Heart right ventricle (tissue), 16 donors: ENCODE measurements at regions not wholly inside any gene's neighbourhood (a gene's known extent, or its start where the extent isn't known, plus 50 kb on each side); places are given as distances from the start of the nearest gene placed in this dataset.

Source experiments
- ATAC-seq, 8 donors: fragments of 200-7000 bp; cut with Tn5 transposase; one replicate each; pipeline ENCODE4 v1.9.1; 2020; ENCODE audit warnings: mild to moderate bottlenecking in 8 of 8, moderate library complexity in 8 of 8, moderate number of reproducible peaks in 1 of 8
- DNase-seq, 2 donors: peaks; one replicate each; pipeline ENCODE4 v3.0.0-alpha.2; 2020
- H3K27ac ChIP-seq, 10 donors: fragments of 200-600 bp; sonication (generic) in 2 of 10; one replicate each; pipeline versions ENCODE4 v1.5.0 to v1.8.0; 2020 to 2022; ENCODE audit warnings: mild to moderate bottlenecking in 3 of 10
- H3K27me3 ChIP-seq, 7 donors: fragments of 200-600 bp; one replicate each; pipeline ENCODE4 v1.8.0; 2021 to 2022; ENCODE audit warnings: mild to moderate bottlenecking in 2 of 7
- H3K36me3 ChIP-seq, 9 donors: fragments of 200-600 bp; sonication (generic) in 1 of 9; one replicate each; pipeline versions ENCODE4 v1.5.0 to v1.8.0; 2020 to 2022; ENCODE audit warnings: mild to moderate bottlenecking in 2 of 9
- H3K4me1 ChIP-seq, 9 donors: fragments of 200-600 bp; sonication (generic) in 1 of 9; one replicate each; pipeline versions ENCODE4 v1.5.0 to v1.8.0; 2020 to 2022; ENCODE audit warnings: mild to moderate bottlenecking in 4 of 9
- H3K4me3 ChIP-seq, 10 donors: fragments of 200-600 bp; sonication (generic) in 2 of 10; one replicate each; pipeline versions ENCODE4 v1.5.0 to v1.8.0; 2020 to 2022; ENCODE audit warnings: mild to moderate bottlenecking in 7 of 10, moderate library complexity in 2 of 10
- H3K9me3 ChIP-seq, 11 donors: fragments of 200-600 bp in 10 of 11; sonication (generic) in 2 of 11; one replicate each; pipeline versions ENCODE4 v1.5.0 to v1.8.0; 2013 to 2022; ENCODE audit warnings: mild to moderate bottlenecking in 2 of 11, control low read depth in 1 of 11, moderate library complexity in 1 of 11
- WGBS, 2 donors: extraction: QIAGEN DNeasy Blood & Tissue Kit; methylation state at CpG; one replicate each; pipeline ENCODE4 v1.1.7; 2013; ENCODE audit warnings: inconsistent platforms in 1 of 2; 5-methylcytosine and 5-hydroxymethylcytosine counted together
- intact Hi-C, 10 donors: fragments of 100-400 bp; cut with DNase I; formaldehyde crosslinking; loops; one replicate each; pipeline versions ENCODE4 v1.11.1 to v1.14.2; 2022
- TF ChIP-seq, protein P1 (sequence below), 9 donors: fragments of 200-600 bp; sonication (generic) in 2 of 9; IDR thresholded peaks; one replicate each; pipeline versions ENCODE4 v1.5.0 to v1.8.0; 2021 to 2022; ENCODE audit warnings: antibody characterized with exemption in 9 of 9, mild to moderate bottlenecking in 5 of 9, moderate library complexity in 1 of 9
- donor health status: Arrhythmogenic right ventricular cardiomyopathy.
- donor health status: ischemic (EF 13 %, LVEDD 7.1; RV severe dilation, severe dysfunction).
- donor health status: healthy with polysubstance abuse.
- donor health status: DM: no; HTN: yes; CAD: no.
- donor health status: DM: no; HTN: no; CAD: no.
- donor health status: ischemic (EF 25% LVEDD 6.9; RV normal size, moderate dysfunction).
- donor health status: ischemic (EF 25% LVEDD 5.7; RV mildly dilated, moderate dysfunction).
- donor health status: healthy.
- donor health status: DM: yes; HTN: yes; CAD: no.
- donor health status: Ischemic cardiomyopathy.
- donor health status: ischemic (EF 35%, LVEDD 5.7; RV mildly dilated, moderate dysfunction).
- donor health status: nonischemic (EF 11% LVEDD 7.7; RV severe dilation, severe dysfunction).
- donor health status: DM: yes; HTN: yes; CAD: no.
- donor health status: PGD.
- donor health status: ischemic (EF 29% LVEDD 5.4; RV normal size, mild dysfunction).
- donor health status: nonischemic (EF 23%, LVEDD 6.1; RV moderate dilation, normal function).

- no peaks in the 10 kb centered on the region for H3K9me3 ChIP-seq
- intact Hi-C loops, result no loop called here
- ATAC-seq (no peak), DNase-seq (no peak)
- TF ChIP-seq, protein P1, sequence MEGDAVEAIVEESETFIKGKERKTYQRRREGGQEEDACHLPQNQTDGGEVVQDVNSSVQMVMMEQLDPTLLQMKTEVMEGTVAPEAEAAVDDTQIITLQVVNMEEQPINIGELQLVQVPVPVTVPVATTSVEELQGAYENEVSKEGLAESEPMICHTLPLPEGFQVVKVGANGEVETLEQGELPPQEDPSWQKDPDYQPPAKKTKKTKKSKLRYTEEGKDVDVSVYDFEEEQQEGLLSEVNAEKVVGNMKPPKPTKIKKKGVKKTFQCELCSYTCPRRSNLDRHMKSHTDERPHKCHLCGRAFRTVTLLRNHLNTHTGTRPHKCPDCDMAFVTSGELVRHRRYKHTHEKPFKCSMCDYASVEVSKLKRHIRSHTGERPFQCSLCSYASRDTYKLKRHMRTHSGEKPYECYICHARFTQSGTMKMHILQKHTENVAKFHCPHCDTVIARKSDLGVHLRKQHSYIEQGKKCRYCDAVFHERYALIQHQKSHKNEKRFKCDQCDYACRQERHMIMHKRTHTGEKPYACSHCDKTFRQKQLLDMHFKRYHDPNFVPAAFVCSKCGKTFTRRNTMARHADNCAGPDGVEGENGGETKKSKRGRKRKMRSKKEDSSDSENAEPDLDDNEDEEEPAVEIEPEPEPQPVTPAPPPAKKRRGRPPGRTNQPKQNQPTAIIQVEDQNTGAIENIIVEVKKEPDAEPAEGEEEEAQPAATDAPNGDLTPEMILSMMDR (IDR thresholded peaks at IDR 0.05), result no peak
- no peak overlapping the region for H3K27ac ChIP-seq
- 90 to 91% methylated on average over 13 of the region's 13 CpGs for WGBS, 2 donors
- no peak overlapping the region for H3K4me3 ChIP-seq
- H3K4me1 ChIP-seq, result no peaks in the 10 kb centered on the region
- H3K36me3 ChIP-seq, result no peaks in the 10 kb centered on the region
- H3K27me3 ChIP-seq, result no peaks in the 10 kb centered on the region
These were observed 1386.8 kb downstream of the PCDH9 start for GRCh38 chr13:65843314-65843731.

- no peaks in the 10 kb centered on the region for H3K36me3 ChIP-seq
- DNase-seq (no peak), ATAC-seq (no peak)
- H3K4me3 ChIP-seq, result no peak overlapping the region
- intact Hi-C loops, result no loop called here
- no peak overlapping the region for H3K27ac ChIP-seq
- 67 to 71% methylated on average over 3 of the region's 3 CpGs for WGBS, 2 donors
- TF ChIP-seq, protein P1 (IDR thresholded peaks at IDR 0.05), result no peak
- H3K27me3 ChIP-seq, result no peaks in the 10 kb centered on the region
- H3K4me1 ChIP-seq, result no peaks in the 10 kb centered on the region
- H3K9me3 ChIP-seq, result no peaks in the 10 kb centered on the region
These were observed 1389.0 kb downstream of the PCDH9 start for GRCh38 chr13:65841156-65841555.

- no peak for DNase-seq
- Histone ChIP-seq H3K4me3 (no peak overlapping the region), H3K36me3 (no peaks in the 10 kb centered on the region), H3K27ac (no peak overlapping the region), H3K27me3 (no peaks in the 10 kb centered on the region), H3K9me3 (no peaks in the 10 kb centered on the region), H3K4me1 (no peaks in the 10 kb centered on the region)
- ATAC-seq, result no peak
- TF ChIP-seq, protein P1 (IDR thresholded peaks at IDR 0.05), result no peak
- intact Hi-C loops, result no loop called here
These were observed 1394.1 kb downstream of the PCDH9 start for GRCh38 chr13:65836066-65836465.

DNA sequence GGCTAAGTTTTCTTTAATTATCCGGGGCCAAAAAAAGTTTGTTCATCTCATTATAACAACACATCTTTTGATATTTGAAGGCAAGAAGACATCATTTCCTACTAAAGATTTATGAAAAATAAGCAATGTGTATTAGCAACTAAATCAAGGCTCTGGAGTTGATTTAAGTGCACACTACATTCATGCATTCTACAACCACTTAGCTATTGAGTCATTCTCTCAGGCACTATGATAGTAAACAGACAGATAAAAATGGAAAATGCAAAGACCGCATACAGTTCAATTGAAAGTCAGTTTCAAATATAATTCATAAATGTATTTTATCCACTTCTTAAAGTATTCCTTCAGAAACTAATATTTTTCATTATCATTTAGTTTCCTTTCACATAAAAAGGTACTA lies 1395.2 kb downstream of the PCDH9 start:
- TF ChIP-seq, protein P1 (IDR thresholded peaks at IDR 0.05), result no peak
- H3K9me3 ChIP-seq, result no peaks in the 10 kb centered on the region
- 46 to 48% methylated on average over 2 of the region's 2 CpGs for WGBS, 2 donors
- intact Hi-C loops, result no loop called here
- no peaks in the 10 kb centered on the region for H3K36me3 ChIP-seq
- no peak overlapping the region for H3K27ac ChIP-seq
- no peaks in the 10 kb centered on the region for H3K27me3 ChIP-seq
- DNase-seq, result no peak
- H3K4me3 ChIP-seq, result no peak overlapping the region
- no peaks in the 10 kb centered on the region for H3K4me1 ChIP-seq
- no peak for ATAC-seq
